ENCODE measurements at regions not wholly inside any gene's neighbourhood (a gene's known extent, or its start where the extent isn't known, plus 50 kb on each side); places are given as distances from the start of the nearest gene placed in this dataset.

GRCh38 chr6:80698459-80698858, 592.0 kb downstream of the BCKDHB start:
- no peak for TF ChIP-seq CTCF (IDR thresholded peaks at IDR 0.05; ENCODE audit: low read depth, low read length)
- TF ChIP-seq EZH2phosphoT487 (IDR thresholded peaks at IDR 0.05; ENCODE audit: low read depth) = no peak
